ENCODE measurements at regions not wholly inside any gene's neighbourhood (a gene's known extent, or its start where the extent isn't known, plus 50 kb on each side); places are given as distances from the start of the nearest gene placed in this dataset.

DNA sequence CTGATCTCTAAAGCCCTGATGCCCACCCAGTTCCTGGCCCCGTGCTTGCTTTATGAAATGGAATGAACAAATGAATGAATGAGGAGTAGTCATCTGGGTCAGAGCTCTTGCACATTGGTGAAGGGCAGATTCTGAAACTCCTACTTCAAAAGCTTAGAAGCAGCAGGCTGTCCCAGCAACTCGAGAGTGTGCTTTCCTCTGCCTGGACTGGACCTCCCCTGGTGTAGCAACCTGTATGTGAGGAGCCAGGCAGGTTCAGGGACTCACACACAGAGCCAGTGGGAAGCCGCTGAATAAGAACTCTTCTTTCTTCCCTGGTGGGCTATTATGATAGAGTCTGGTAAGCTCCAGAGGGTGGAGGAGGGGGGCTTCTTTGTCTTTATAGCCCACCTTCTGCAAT is 396.4 kb downstream of the CDK5RAP2 start:
- POLR2A ChIA-PET: no interaction called here
- peaks cover 0 to 6% (median 0%) of the 10 kb centered on the region in 3 donors for H3K9me3 ChIP-seq (ENCODE audit: control extremely low read depth in 1 of 3, control insufficient read depth in 2 of 3, insufficient read depth in 1 of 3, low read length in 2 of 3)
- Mint-ChIP-seq H3K27me3 (peaks cover 10% of the 10 kb centered on the region), H3K9me3 (ENCODE audit: insufficient read depth) (no peaks in the 10 kb centered on the region), H3K4me3 (no peak overlapping the region), H3K4me1 (no peaks in the 10 kb centered on the region), H3K27ac (no peak overlapping the region)
- H3K4me2 ChIP-seq (replicated peaks; ENCODE audit: low read depth, low read length, poor library complexity, severe bottlenecking): no peak overlapping the region
- CTCF ChIA-PET: no interaction called here
- no peaks in the 10 kb centered on the region for H3K4me1 ChIP-seq (ENCODE audit: control insufficient read depth in 2 of 2, insufficient read depth in 2 of 2, low read length in 2 of 2)
- no peak for TF ChIP-seq CTCF (IDR thresholded peaks at IDR 0.05)
- no peak for TF ChIP-seq EZH2 (IDR thresholded peaks at IDR 0.05; ENCODE audit: borderline replicate concordance, insufficient read depth, low read depth, low read length, poor library complexity, severe bottlenecking)
- H3K9ac ChIP-seq (ENCODE audit: low read length): no peak overlapping the region
- DNase-seq (no peak), ATAC-seq (ENCODE audit: low read depth) (no peak)
- WGBS (ENCODE audit: insufficient coverage): 20% methylated on average over 1 of the region's 3 CpGs
- no peak overlapping the region for H3K4me3 ChIP-seq (ENCODE audit: control extremely low read depth in 1 of 5, extremely low read depth in 1 of 5, insufficient read depth in 1 of 5, low read depth in 2 of 5, low read length in 4 of 5)
- H2AFZ ChIP-seq (ENCODE audit: insufficient read depth, low read depth, low read length, poor library complexity, severe bottlenecking): no peak overlapping the region
- intact Hi-C loops (cut with micrococcal nuclease): no loop called here
- no peaks in the 10 kb centered on the region for H3K36me3 ChIP-seq (replicated peaks in 1 of 2; ENCODE audit: control extremely low read depth in 1 of 2, control insufficient read depth in 1 of 2, extremely low read depth in 1 of 2, insufficient read depth in 2 of 2, low read length in 1 of 2)
- H3K27me3 ChIP-seq (replicated peaks in 1 of 4; ENCODE audit: control extremely low read depth in 1 of 4, control insufficient read depth in 3 of 4, insufficient read depth in 4 of 4, low read length in 3 of 4): no peaks in the 10 kb centered on the region
- no peak overlapping the region for H3K27ac ChIP-seq (ENCODE audit: low read length in 2 of 2)
- H3K79me2 ChIP-seq (ENCODE audit: control insufficient read depth, insufficient read depth, low read length): no peaks in the 10 kb centered on the region
- no peaks in the 10 kb centered on the region for H4K20me1 ChIP-seq (ENCODE audit: control insufficient read depth, insufficient read depth, low read length, poor library complexity, severe bottlenecking)

GRCh38 chr9:120182011-120182410 is 398.0 kb downstream of the CDK5RAP2 start:
- Histone ChIP-seq H3K4me1 (ENCODE audit: control insufficient read depth in 2 of 2, insufficient read depth in 2 of 2, low read length in 2 of 2) (no peaks in the 10 kb centered on the region), H3K36me3 (replicated peaks in 1 of 2; ENCODE audit: control extremely low read depth in 1 of 2, control insufficient read depth in 1 of 2, extremely low read depth in 1 of 2, insufficient read depth in 2 of 2, low read length in 1 of 2) (no peaks in the 10 kb centered on the region), H3K9me3 (ENCODE audit: control extremely low read depth in 1 of 3, control insufficient read depth in 2 of 3, insufficient read depth in 1 of 3, low read length in 2 of 3) (peaks cover 0 to 9% (median 0%) of the 10 kb centered on the region in 3 donors), H3K79me2 (ENCODE audit: control insufficient read depth, insufficient read depth, low read length) (no peaks in the 10 kb centered on the region), H3K27me3 (replicated peaks in 1 of 4; ENCODE audit: control extremely low read depth in 1 of 4, control insufficient read depth in 3 of 4, insufficient read depth in 4 of 4, low read length in 3 of 4) (no peaks in the 10 kb centered on the region), H3K4me3 (ENCODE audit: control extremely low read depth in 1 of 5, extremely low read depth in 1 of 5, insufficient read depth in 1 of 5, low read depth in 2 of 5, low read length in 4 of 5) (no peak overlapping the region), H4K20me1 (ENCODE audit: control insufficient read depth, insufficient read depth, low read length, poor library complexity, severe bottlenecking) (no peaks in the 10 kb centered on the region), H3K27ac (ENCODE audit: low read length in 2 of 2) (no peak overlapping the region), H3K4me2 (replicated peaks; ENCODE audit: low read depth, low read length, poor library complexity, severe bottlenecking) (no peak overlapping the region), H3K9ac (ENCODE audit: low read length) (no peak overlapping the region), H2AFZ (ENCODE audit: insufficient read depth, low read depth, low read length, poor library complexity, severe bottlenecking) (no peak overlapping the region)
- Mint-ChIP-seq H3K9me3 (ENCODE audit: insufficient read depth) (no peaks in the 10 kb centered on the region), H3K4me3 (no peak overlapping the region), H3K27me3 (peaks cover 10% of the 10 kb centered on the region), H3K27ac (no peak overlapping the region), H3K4me1 (no peaks in the 10 kb centered on the region)
- CTCF ChIA-PET: no interaction called here
- no peak for TF ChIP-seq CTCF (IDR thresholded peaks at IDR 0.05)
- no peak for TF ChIP-seq EZH2 (IDR thresholded peaks at IDR 0.05; ENCODE audit: borderline replicate concordance, insufficient read depth, low read depth, low read length, poor library complexity, severe bottlenecking)
- POLR2A ChIA-PET: no interaction called here
- DNase-seq (no peak), ATAC-seq (ENCODE audit: low read depth) (no peak)
- intact Hi-C loops (cut with micrococcal nuclease): no loop called here
- 71% methylated on average over 1 of the region's 1 CpG for WGBS (ENCODE audit: insufficient coverage)
